Tongue (tissue), 1 donor: ENCODE measurements at regions not wholly inside any gene's neighbourhood (a gene's known extent, or its start where the extent isn't known, plus 50 kb on each side); places are given as distances from the start of the nearest gene placed in this dataset.
"Not testable (repeated sequence)": the region's sequence is repeated elsewhere in the genome, so short reads cannot be mapped to it uniquely, and the experiment has no call there.

Source experiments
- DNase-seq: peaks from one replicate; pipeline ENCODE4 v3.0.0-alpha.2; 2015

- DNase-seq, result no peak
Measured at GRCh38 chr2:52127527-52127926, 1095.6 kb upstream of the NRXN1 start.

GRCh38 chr2:52117299-52117698 lies 1085.4 kb upstream of the NRXN1 start:
- DNase-seq, result no peak

GRCh38 chr2:52115750-52116149 lies 1083.8 kb upstream of the NRXN1 start:
- no peak for DNase-seq

GRCh38 chr2:52113338-52113737 lies 1081.4 kb upstream of the NRXN1 start:
- no peak for DNase-seq

- no peak for DNase-seq
Measured at GRCh38 chr2:52112141-52112540, 1080.2 kb upstream of the NRXN1 start.

- DNase-seq, result no peak
Measured at GRCh38 chr2:52107124-52107523, 1075.2 kb upstream of the NRXN1 start.

GRCh38 chr2:52097071-52097470 lies 1065.1 kb upstream of the NRXN1 start:
- no peak for DNase-seq

- no peak for DNase-seq
Measured at GRCh38 chr2:52084759-52085158, 1052.8 kb upstream of the NRXN1 start.

- DNase-seq, result no peak
Measured at GRCh38 chr2:52083214-52083613, 1051.3 kb upstream of the NRXN1 start.

- no peak for DNase-seq
Measured at GRCh38 chr2:52082646-52083045, 1050.7 kb upstream of the NRXN1 start.

GRCh38 chr2:52079602-52080001 lies 1047.7 kb upstream of the NRXN1 start:
- no peak for DNase-seq

- DNase-seq, result no peak
Measured at GRCh38 chr2:52077159-52077558, 1045.2 kb upstream of the NRXN1 start.

- no peak for DNase-seq
Measured at GRCh38 chr2:52074130-52074719, 1042.3 kb upstream of the NRXN1 start.

- no peak for DNase-seq
Measured at GRCh38 chr2:52072949-52073348, 1041.0 kb upstream of the NRXN1 start.

GRCh38 chr2:52070665-52071064 lies 1038.7 kb upstream of the NRXN1 start:
- no peak for DNase-seq

GRCh38 chr2:52064234-52064633 lies 1032.3 kb upstream of the NRXN1 start:
- no peak for DNase-seq

GRCh38 chr2:52054824-52055223 lies 1022.9 kb upstream of the NRXN1 start:
- no peak for DNase-seq

GRCh38 chr2:52036853-52037252 lies 1004.9 kb upstream of the NRXN1 start:
- DNase-seq, result no peak

- DNase-seq, result no peak
Measured at GRCh38 chr2:52036024-52036423, 1004.1 kb upstream of the NRXN1 start.

- no peak for DNase-seq
Measured at GRCh38 chr2:52035391-52035790, 1003.5 kb upstream of the NRXN1 start.

- DNase-seq, result no peak
Measured at GRCh38 chr2:52034706-52035105, 1002.8 kb upstream of the NRXN1 start.

GRCh38 chr2:52022006-52022405 lies 990.1 kb upstream of the NRXN1 start:
- DNase-seq, result no peak

- DNase-seq, result no peak
Measured at GRCh38 chr2:52017646-52018235, 985.8 kb upstream of the NRXN1 start.

- DNase-seq, result not testable (repeated sequence)
Measured at GRCh38 chr2:52006821-52007366, 975.0 kb upstream of the NRXN1 start.
